ENCODE measurements at regions not wholly inside any gene's neighbourhood (a gene's known extent, or its start where the extent isn't known, plus 50 kb on each side); places are given as distances from the start of the nearest gene placed in this dataset.

DNA sequence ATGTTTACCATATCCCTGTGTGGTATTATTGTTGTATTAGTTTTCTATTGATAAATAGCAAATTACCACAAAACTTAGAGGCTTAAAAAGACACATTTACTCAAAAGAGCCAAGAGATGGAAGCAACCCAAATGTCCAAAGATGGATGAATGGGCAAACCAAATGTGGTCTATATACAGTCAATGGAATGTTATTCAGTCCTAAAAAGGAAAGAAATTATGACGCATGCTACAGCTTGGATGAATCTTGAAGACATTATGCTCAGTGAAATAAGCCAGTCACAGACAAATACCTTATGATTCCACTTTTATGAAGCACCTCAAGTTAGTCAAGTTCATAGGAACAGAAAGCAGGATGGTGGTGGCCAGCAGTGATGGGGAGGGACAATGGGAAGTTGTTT lies 144.7 kb downstream of the QDPR start:
- no CpG with 5 or more reads among the region's 1 CpG for WGBS
- Histone ChIP-seq H3K4me3 (ENCODE audit: insufficient read depth in 1 of 2, low read depth in 1 of 2, low read length in 2 of 2) (no peak overlapping the region), H2BK120ac (ENCODE audit: low read depth, low read length) (no peak overlapping the region), H2AK5ac (ENCODE audit: low read length, severe bottlenecking) (no peak overlapping the region), H3K18ac (ENCODE audit: low read depth in 1 of 2, low read length in 2 of 2) (no peak overlapping the region), H3K9me3 (ENCODE audit: control insufficient read depth, low read length) (no peaks in the 10 kb centered on the region), H4K8ac (ENCODE audit: low read length) (no peak overlapping the region), H3K79me1 (replicated peaks; ENCODE audit: low read length, poor library complexity, severe bottlenecking) (no peaks in the 10 kb centered on the region), H3K27me3 (ENCODE audit: control insufficient read depth in 1 of 2, insufficient read depth in 1 of 2, low read length in 2 of 2) (peaks cover 0 to 15% of the 10 kb centered on the region in 2 experiments), H3K36me3 (ENCODE audit: control insufficient read depth in 1 of 2, insufficient read depth in 2 of 2, low read depth in 1 of 2, low read length in 2 of 2) (no peaks in the 10 kb centered on the region), H3K4me1 (ENCODE audit: control insufficient read depth, insufficient read depth, low read depth, low read length) (no peaks in the 10 kb centered on the region), H2AFZ (ENCODE audit: low read depth, low read length) (no peak overlapping the region), H3K4ac (ENCODE audit: low read depth in 1 of 2, low read length in 2 of 2) (no peak overlapping the region), H2BK5ac (ENCODE audit: low read depth, low read length, poor library complexity, severe bottlenecking) (no peak overlapping the region), H3K23ac (ENCODE audit: low read length in 2 of 2) (no peak overlapping the region), H4K91ac (ENCODE audit: low read length) (no peak overlapping the region), H3K27ac (ENCODE audit: low read length, poor library complexity, severe bottlenecking) (no peak overlapping the region), H3K9ac (ENCODE audit: low read length) (no peak overlapping the region), H3K14ac (ENCODE audit: low read length in 2 of 2) (no peak overlapping the region), H2BK12ac (ENCODE audit: low read length in 2 of 2) (no peak overlapping the region), H2BK15ac (ENCODE audit: low read depth, poor library complexity, severe bottlenecking) (no peak overlapping the region), H3K4me2 (ENCODE audit: low read length, poor library complexity, severe bottlenecking) (no peak overlapping the region)
- DNase-seq = no peak

- H2BK15ac ChIP-seq (ENCODE audit: low read depth, poor library complexity, severe bottlenecking) = no peak overlapping the region
- H4K91ac ChIP-seq (ENCODE audit: low read length) = no peak overlapping the region
- H2AFZ ChIP-seq (ENCODE audit: low read depth, low read length) = no peak overlapping the region
- no peak overlapping the region for H3K14ac ChIP-seq (ENCODE audit: low read length in 2 of 2)
- no peak overlapping the region for H3K4me2 ChIP-seq (ENCODE audit: low read length, poor library complexity, severe bottlenecking)
- no peaks in the 10 kb centered on the region for H3K79me1 ChIP-seq (replicated peaks; ENCODE audit: low read length, poor library complexity, severe bottlenecking)
- no peak overlapping the region for H2BK12ac ChIP-seq (ENCODE audit: low read length in 2 of 2)
- H3K9ac ChIP-seq (ENCODE audit: low read length) = no peak overlapping the region
- H4K8ac ChIP-seq (ENCODE audit: low read length) = no peak overlapping the region
- no peaks in the 10 kb centered on the region for H3K9me3 ChIP-seq (ENCODE audit: control insufficient read depth, low read length)
- H2BK5ac ChIP-seq (ENCODE audit: low read depth, low read length, poor library complexity, severe bottlenecking) = no peak overlapping the region
- H3K4me3 ChIP-seq (ENCODE audit: insufficient read depth in 1 of 2, low read depth in 1 of 2, low read length in 2 of 2) = no peak overlapping the region
- DNase-seq = no peak
- H3K36me3 ChIP-seq (ENCODE audit: control insufficient read depth in 1 of 2, insufficient read depth in 2 of 2, low read depth in 1 of 2, low read length in 2 of 2) = no peaks in the 10 kb centered on the region
- H2BK120ac ChIP-seq (ENCODE audit: low read depth, low read length) = no peak overlapping the region
- H3K4ac ChIP-seq (ENCODE audit: low read depth in 1 of 2, low read length in 2 of 2) = no peak overlapping the region
- WGBS = no CpG with 5 or more reads among the region's 1 CpG
- H3K23ac ChIP-seq (ENCODE audit: low read length in 2 of 2) = no peak overlapping the region
- H3K18ac ChIP-seq (ENCODE audit: low read depth in 1 of 2, low read length in 2 of 2) = no peak overlapping the region
- H2AK5ac ChIP-seq (ENCODE audit: low read length, severe bottlenecking) = no peak overlapping the region
- no peaks in the 10 kb centered on the region for H3K4me1 ChIP-seq (ENCODE audit: control insufficient read depth, insufficient read depth, low read depth, low read length)
- peaks cover 0 to 15% of the 10 kb centered on the region in 2 experiments for H3K27me3 ChIP-seq (ENCODE audit: control insufficient read depth in 1 of 2, insufficient read depth in 1 of 2, low read length in 2 of 2)
- no peak overlapping the region for H3K27ac ChIP-seq (ENCODE audit: low read length, poor library complexity, severe bottlenecking)
Measured at GRCh38 chr4:17366496-17366895, 145.4 kb downstream of the QDPR start.

DNA sequence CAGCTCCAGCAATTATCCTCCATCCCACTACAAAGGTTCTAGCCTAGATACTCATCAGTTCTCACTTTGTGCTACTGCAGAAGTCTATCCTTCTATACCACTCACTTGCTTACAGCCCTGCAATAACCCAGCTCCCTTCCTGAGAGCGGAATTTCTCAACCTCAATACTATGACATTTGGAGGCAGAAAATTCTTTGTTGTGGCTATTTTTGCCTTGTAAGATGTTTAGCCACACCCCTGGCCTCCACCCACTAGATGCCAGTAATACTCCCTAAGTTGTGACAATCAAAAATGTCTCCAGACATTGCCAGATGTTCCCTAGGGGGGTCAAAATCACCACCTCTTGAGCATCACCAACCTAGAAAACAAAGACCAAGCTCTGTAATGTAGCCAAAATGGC lies 149.5 kb downstream of the QDPR start:
- Histone ChIP-seq H3K36me3 (ENCODE audit: control insufficient read depth in 1 of 2, insufficient read depth in 2 of 2, low read depth in 1 of 2, low read length in 2 of 2) (no peaks in the 10 kb centered on the region), H3K14ac (ENCODE audit: low read length in 2 of 2) (no peak overlapping the region), H3K4ac (ENCODE audit: low read depth in 1 of 2, low read length in 2 of 2) (no peak overlapping the region), H3K23ac (ENCODE audit: low read length in 2 of 2) (no peak overlapping the region), H3K27ac (ENCODE audit: low read length, poor library complexity, severe bottlenecking) (no peak overlapping the region), H2BK120ac (ENCODE audit: low read depth, low read length) (no peak overlapping the region), H2BK12ac (ENCODE audit: low read length in 2 of 2) (no peak overlapping the region), H3K4me1 (ENCODE audit: control insufficient read depth, insufficient read depth, low read depth, low read length) (no peaks in the 10 kb centered on the region), H4K91ac (ENCODE audit: low read length) (no peak overlapping the region), H3K18ac (ENCODE audit: low read depth in 1 of 2, low read length in 2 of 2) (no peak overlapping the region), H2BK15ac (ENCODE audit: low read depth, poor library complexity, severe bottlenecking) (no peak overlapping the region), H4K8ac (ENCODE audit: low read length) (no peak overlapping the region), H3K4me2 (ENCODE audit: low read length, poor library complexity, severe bottlenecking) (no peak overlapping the region), H2BK5ac (ENCODE audit: low read depth, low read length, poor library complexity, severe bottlenecking) (no peak overlapping the region), H3K9ac (ENCODE audit: low read length) (no peak overlapping the region), H3K4me3 (ENCODE audit: insufficient read depth in 1 of 2, low read depth in 1 of 2, low read length in 2 of 2) (no peak overlapping the region), H3K9me3 (ENCODE audit: control insufficient read depth, low read length) (no peaks in the 10 kb centered on the region), H3K27me3 (ENCODE audit: control insufficient read depth in 1 of 2, insufficient read depth in 1 of 2, low read length in 2 of 2) (peaks cover 0 to 15% of the 10 kb centered on the region in 2 experiments), H2AK5ac (ENCODE audit: low read length, severe bottlenecking) (no peak overlapping the region), H3K79me1 (replicated peaks; ENCODE audit: low read length, poor library complexity, severe bottlenecking) (no peaks in the 10 kb centered on the region), H2AFZ (ENCODE audit: low read depth, low read length) (no peak overlapping the region)
- no peak for DNase-seq
- no CpG with 5 or more reads among the region's 1 CpG for WGBS

- no peak overlapping the region for H3K23ac ChIP-seq (ENCODE audit: low read length in 2 of 2)
- H3K9me3 ChIP-seq (ENCODE audit: control insufficient read depth, low read length) = peaks cover 7% of the 10 kb centered on the region
- 88% methylated on average over 2 of the region's 4 CpGs for WGBS
Measured at GRCh38 chr4:17358241-17358640, 153.6 kb downstream of the QDPR start.

More at GRCh38 chr4:17358241-17358640, 153.6 kb downstream of the QDPR start:
- H2AK5ac ChIP-seq (ENCODE audit: low read length, severe bottlenecking) = no peak overlapping the region
- no peak overlapping the region for H3K4ac ChIP-seq (ENCODE audit: low read depth in 1 of 2, low read length in 2 of 2)
- H3K27ac ChIP-seq (ENCODE audit: low read length, poor library complexity, severe bottlenecking) = no peak overlapping the region
- H3K14ac ChIP-seq (ENCODE audit: low read length in 2 of 2) = no peak overlapping the region
- H3K79me1 ChIP-seq (replicated peaks; ENCODE audit: low read length, poor library complexity, severe bottlenecking) = no peaks in the 10 kb centered on the region
- H3K4me3 ChIP-seq (ENCODE audit: insufficient read depth in 1 of 2, low read depth in 1 of 2, low read length in 2 of 2) = no peak overlapping the region
- H3K18ac ChIP-seq (ENCODE audit: low read depth in 1 of 2, low read length in 2 of 2) = no peak overlapping the region
- H3K4me1 ChIP-seq (ENCODE audit: control insufficient read depth, insufficient read depth, low read depth, low read length) = no peaks in the 10 kb centered on the region
- H4K8ac ChIP-seq (ENCODE audit: low read length) = no peak overlapping the region
- H2BK15ac ChIP-seq (ENCODE audit: low read depth, poor library complexity, severe bottlenecking) = no peak overlapping the region
- no peak overlapping the region for H2BK12ac ChIP-seq (ENCODE audit: low read length in 2 of 2)
- H2BK120ac ChIP-seq (ENCODE audit: low read depth, low read length) = no peak overlapping the region
- H3K36me3 ChIP-seq (ENCODE audit: control insufficient read depth in 1 of 2, insufficient read depth in 2 of 2, low read depth in 1 of 2, low read length in 2 of 2) = no peaks in the 10 kb centered on the region
- DNase-seq = no peak
- H4K91ac ChIP-seq (ENCODE audit: low read length) = no peak overlapping the region
- H3K27me3 ChIP-seq (ENCODE audit: control insufficient read depth in 1 of 2, insufficient read depth in 1 of 2, low read length in 2 of 2) = peaks cover 0 to 21% of the 10 kb centered on the region in 2 experiments
- no peak overlapping the region for H3K9ac ChIP-seq (ENCODE audit: low read length)
- no peak overlapping the region for H3K4me2 ChIP-seq (ENCODE audit: low read length, poor library complexity, severe bottlenecking)
- H2BK5ac ChIP-seq (ENCODE audit: low read depth, low read length, poor library complexity, severe bottlenecking) = no peak overlapping the region
- no peak overlapping the region for H2AFZ ChIP-seq (ENCODE audit: low read depth, low read length)

Measured in mesenchymal stem cell (in vitro differentiated cells and primary cell).